HUES64 (cell line): ENCODE measurements at regions not wholly inside any gene's neighbourhood (a gene's known extent, or its start where the extent isn't known, plus 50 kb on each side); places are given as distances from the start of the nearest gene placed in this dataset.

Experiments
- H3K27ac ChIP-seq: 2 replicates; pipeline ENCODE4 v1.7.0; 2013; ENCODE audit warnings: low read depth, low read length, inconsistent platforms
- H3K27me3 ChIP-seq: 2 replicates; pipeline ENCODE4 v1.6.1; 2013; ENCODE audit warnings: mild to moderate bottlenecking, low read length; ENCODE audit not compliant: insufficient read depth
- H3K36me3 ChIP-seq: 2 replicates; pipeline ENCODE4 v1.6.1; 2013; ENCODE audit warnings: mild to moderate bottlenecking, low read length; ENCODE audit not compliant: insufficient read depth
- H3K4me1 ChIP-seq: 2 replicates; pipeline ENCODE4 v1.6.1; 2013; ENCODE audit warnings: mild to moderate bottlenecking, low read length, moderate library complexity; ENCODE audit not compliant: insufficient read depth
- H3K4me3 ChIP-seq: 2 replicates; pipeline ENCODE4 v1.5.1; 2013; ENCODE audit warnings: mild to moderate bottlenecking, low read length, moderate library complexity
- H3K9ac ChIP-seq: 2 replicates; pipeline ENCODE4 v1.6.1; 2013; ENCODE audit warnings: mild to moderate bottlenecking, low read depth, low read length
- H3K9me3 ChIP-seq: 2 replicates; pipeline ENCODE4 v1.6.1; 2013; ENCODE audit warnings: low read depth, low read length; ENCODE audit not compliant: insufficient read depth
- WGBS: fragments of 150-250, 120-280 bp; methylation state at CpG from one replicate; pipeline ENCODE4 v1.1.7; 2013; ENCODE audit warnings: missing lambda C conversion rate; 5-methylcytosine and 5-hydroxymethylcytosine counted together

GRCh38 chr6:2363211-2363610, 117.8 kb upstream of the GMDS start:
- Histone ChIP-seq H3K27ac (no peak overlapping the region), H3K36me3 (no peaks in the 10 kb centered on the region), H3K9me3 (no peaks in the 10 kb centered on the region), H3K4me3 (no peak overlapping the region), H3K4me1 (no peaks in the 10 kb centered on the region), H3K9ac (no peak overlapping the region), H3K27me3 (no peaks in the 10 kb centered on the region)
- WGBS = 74% methylated on average over 2 of the region's 3 CpGs

GRCh38 chr6:2361195-2361594, 115.8 kb upstream of the GMDS start:
- 93% methylated on average over 5 of the region's 5 CpGs for WGBS
- Histone ChIP-seq H3K4me1 (no peaks in the 10 kb centered on the region), H3K9ac (no peak overlapping the region), H3K27me3 (no peaks in the 10 kb centered on the region), H3K27ac (no peak overlapping the region), H3K9me3 (no peaks in the 10 kb centered on the region), H3K4me3 (no peak overlapping the region), H3K36me3 (no peaks in the 10 kb centered on the region)

GRCh38 chr6:2360716-2361115, 115.3 kb upstream of the GMDS start:
- Histone ChIP-seq H3K36me3 (no peaks in the 10 kb centered on the region), H3K4me3 (no peak overlapping the region), H3K27me3 (no peaks in the 10 kb centered on the region), H3K9ac (no peak overlapping the region), H3K27ac (no peak overlapping the region), H3K4me1 (no peaks in the 10 kb centered on the region), H3K9me3 (no peaks in the 10 kb centered on the region)
- 95% methylated on average over 5 of the region's 5 CpGs for WGBS

GRCh38 chr6:2360126-2360525, 114.7 kb upstream of the GMDS start:
- no peak overlapping the region for H3K9ac ChIP-seq
- no peaks in the 10 kb centered on the region for H3K27me3 ChIP-seq
- H3K4me1 ChIP-seq = no peaks in the 10 kb centered on the region
- 89% methylated on average over 5 of the region's 5 CpGs for WGBS
- H3K4me3 ChIP-seq = no peak overlapping the region
- no peak overlapping the region for H3K27ac ChIP-seq
- no peaks in the 10 kb centered on the region for H3K9me3 ChIP-seq
- no peaks in the 10 kb centered on the region for H3K36me3 ChIP-seq

GRCh38 chr6:2355150-2355549, 109.7 kb upstream of the GMDS start:
- 91% methylated on average over 3 of the region's 3 CpGs for WGBS
- Histone ChIP-seq H3K4me3 (no peak overlapping the region), H3K4me1 (no peaks in the 10 kb centered on the region), H3K36me3 (no peaks in the 10 kb centered on the region), H3K27ac (no peak overlapping the region), H3K9ac (no peak overlapping the region), H3K9me3 (no peaks in the 10 kb centered on the region), H3K27me3 (no peaks in the 10 kb centered on the region)

GRCh38 chr6:2354138-2354491, 108.7 kb upstream of the GMDS start:
- H3K4me1 ChIP-seq = no peaks in the 10 kb centered on the region
- H3K9me3 ChIP-seq = no peaks in the 10 kb centered on the region
- H3K4me3 ChIP-seq = no peak overlapping the region
- H3K9ac ChIP-seq = no peak overlapping the region
- no peaks in the 10 kb centered on the region for H3K36me3 ChIP-seq
- no peaks in the 10 kb centered on the region for H3K27me3 ChIP-seq
- WGBS = 67% methylated on average over 6 of the region's 6 CpGs
- H3K27ac ChIP-seq = no peak overlapping the region

- no peaks in the 10 kb centered on the region for H3K27me3 ChIP-seq
- no peak overlapping the region for H3K4me3 ChIP-seq
- H3K36me3 ChIP-seq = no peaks in the 10 kb centered on the region
- no peak overlapping the region for H3K9ac ChIP-seq
- H3K9me3 ChIP-seq = no peaks in the 10 kb centered on the region
- no peaks in the 10 kb centered on the region for H3K4me1 ChIP-seq
- H3K27ac ChIP-seq = no peak overlapping the region
- WGBS = 76% methylated on average over 10 of the region's 10 CpGs
Observed at GRCh38 chr6:2353412-2354137, 108.2 kb upstream of the GMDS start.

GRCh38 chr6:2351807-2352431, 106.5 kb upstream of the GMDS start:
- 93% methylated on average over 4 of the region's 4 CpGs for WGBS
- no peaks in the 10 kb centered on the region for H3K4me1 ChIP-seq
- H3K36me3 ChIP-seq = no peaks in the 10 kb centered on the region
- no peak overlapping the region for H3K27ac ChIP-seq
- H3K4me3 ChIP-seq = no peak overlapping the region
- no peak overlapping the region for H3K9ac ChIP-seq
- no peaks in the 10 kb centered on the region for H3K27me3 ChIP-seq
- no peaks in the 10 kb centered on the region for H3K9me3 ChIP-seq

GRCh38 chr6:2351090-2351489, 105.7 kb upstream of the GMDS start:
- WGBS = 94% methylated on average over 5 of the region's 5 CpGs
- Histone ChIP-seq H3K4me1 (no peaks in the 10 kb centered on the region), H3K4me3 (no peak overlapping the region), H3K27ac (no peak overlapping the region), H3K9ac (no peak overlapping the region), H3K9me3 (no peaks in the 10 kb centered on the region), H3K36me3 (no peaks in the 10 kb centered on the region), H3K27me3 (no peaks in the 10 kb centered on the region)

- Histone ChIP-seq H3K4me1 (no peaks in the 10 kb centered on the region), H3K36me3 (no peaks in the 10 kb centered on the region), H3K9ac (no peak overlapping the region), H3K27ac (no peak overlapping the region), H3K9me3 (no peaks in the 10 kb centered on the region), H3K27me3 (no peaks in the 10 kb centered on the region), H3K4me3 (no peak overlapping the region)
- WGBS = 95% methylated on average over 3 of the region's 3 CpGs
Observed at GRCh38 chr6:2346078-2346477, 100.7 kb upstream of the GMDS start.

GRCh38 chr6:2344319-2344905, 99.0 kb upstream of the GMDS start:
- Histone ChIP-seq H3K9me3 (0 out of 2 replicates have a peak, but pooled peaks cover 2% of the 10 kb centered on the region), H3K27ac (no peak overlapping the region), H3K9ac (no peak overlapping the region), H3K4me3 (no peak overlapping the region), H3K4me1 (no peaks in the 10 kb centered on the region), H3K36me3 (no peaks in the 10 kb centered on the region), H3K27me3 (no peaks in the 10 kb centered on the region)
- 89% methylated on average over 6 of the region's 6 CpGs for WGBS
